Brain pericyte (primary cell): ENCODE measurements at regions not wholly inside any gene's neighbourhood (a gene's known extent, or its start where the extent isn't known, plus 50 kb on each side); places are given as distances from the start of the nearest gene placed in this dataset.
"Not testable (repeated sequence)": the region's sequence is repeated elsewhere in the genome, so short reads cannot be mapped to it uniquely, and the experiment has no call there.

Experiments
- DNase-seq: peaks from one replicate; pipeline ENCODE4 v3.0.0-alpha.2; 2012; ENCODE audit warnings: low read depth, low spot score

DNA sequence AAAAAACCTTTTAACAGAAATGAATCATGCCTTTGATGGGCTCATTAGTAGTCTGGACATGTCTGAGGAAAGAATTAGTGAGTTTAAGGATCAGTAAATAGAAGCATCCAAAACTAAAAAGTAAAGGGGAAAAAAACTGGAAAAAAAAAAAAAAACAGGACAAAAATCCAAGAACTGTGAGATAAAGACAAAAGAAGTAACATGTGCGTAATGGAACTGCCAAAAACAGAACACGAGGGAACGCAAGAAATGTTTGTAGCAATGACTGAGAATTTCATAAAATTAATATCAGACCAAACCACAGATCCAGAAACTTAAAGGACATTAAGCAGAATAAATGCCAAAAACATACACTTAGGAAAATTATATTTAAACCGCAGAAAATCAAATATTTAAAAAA, 77.4 kb downstream of the MS4A13 start:
- no peak for DNase-seq

DNA sequence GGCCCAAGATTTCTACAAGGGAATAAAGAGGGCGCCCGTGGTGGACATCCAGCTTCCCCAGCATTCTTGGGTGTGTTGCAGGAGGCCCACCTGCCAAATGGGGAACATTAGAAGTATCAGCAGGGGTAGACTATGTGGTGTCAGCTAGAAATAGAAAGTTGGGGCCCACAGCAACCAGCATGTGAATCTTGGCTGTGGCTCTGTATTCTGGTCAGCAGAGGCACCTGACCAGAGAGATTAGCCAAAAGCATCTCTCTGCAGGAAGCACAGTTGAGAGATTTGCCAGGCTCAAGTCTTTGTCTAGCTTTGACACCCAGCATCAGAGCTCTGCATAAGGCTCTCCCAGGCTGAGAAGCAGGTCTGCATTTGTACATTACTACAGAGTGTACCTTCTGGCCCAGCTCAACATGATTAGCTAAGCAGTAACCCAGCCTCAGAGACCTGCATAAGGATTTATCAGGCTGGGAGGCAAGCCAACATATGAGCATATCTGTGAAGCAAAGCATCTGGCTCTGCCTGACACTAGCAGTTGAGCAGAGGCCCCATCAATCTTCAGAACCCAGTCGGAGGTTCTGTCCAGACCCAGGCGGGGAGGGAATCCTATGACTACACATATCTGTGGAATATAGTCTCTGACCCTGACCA, 79.9 kb downstream of the MS4A13 start:
- DNase-seq = no peak

DNA sequence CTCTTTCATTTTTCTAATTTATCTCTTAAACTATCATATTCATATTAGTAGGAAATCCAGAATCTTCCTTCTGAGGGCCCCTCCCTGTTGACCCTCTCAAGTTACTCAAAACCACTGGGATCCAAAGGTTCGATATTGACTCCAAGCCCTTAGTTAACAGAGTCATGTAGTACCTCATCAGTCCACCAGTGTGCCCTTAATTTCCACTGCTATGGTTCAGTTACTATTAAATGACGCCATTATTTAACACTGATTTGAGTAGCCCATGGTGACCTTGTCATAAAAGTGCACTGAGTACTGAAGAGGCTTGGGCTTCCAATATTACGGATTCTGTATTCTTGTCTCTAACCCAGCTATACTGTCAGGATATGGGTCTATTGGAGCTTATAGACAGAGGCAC, 91.9 kb upstream of the MS4A8 start:
- DNase-seq = no peak

DNA sequence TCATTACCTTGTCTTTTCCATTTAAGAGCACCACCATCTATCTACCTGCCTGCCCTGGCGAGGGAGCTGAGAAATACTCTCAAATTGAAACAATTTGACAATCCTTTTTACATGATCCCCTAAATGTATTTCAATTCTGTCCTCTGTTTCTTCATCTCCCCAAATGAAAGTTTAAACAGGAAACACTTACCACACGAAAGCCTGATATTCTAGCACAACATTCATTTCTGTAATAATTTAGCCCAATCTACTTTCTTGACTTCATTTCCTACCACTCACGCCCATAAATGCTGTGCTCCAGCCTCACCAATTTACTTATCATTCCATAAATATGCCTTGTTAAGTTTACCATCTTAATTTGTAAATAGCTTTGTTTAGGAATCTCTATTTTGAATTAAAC, 89.8 kb upstream of the MS4A8 start:
- no peak for DNase-seq

DNA sequence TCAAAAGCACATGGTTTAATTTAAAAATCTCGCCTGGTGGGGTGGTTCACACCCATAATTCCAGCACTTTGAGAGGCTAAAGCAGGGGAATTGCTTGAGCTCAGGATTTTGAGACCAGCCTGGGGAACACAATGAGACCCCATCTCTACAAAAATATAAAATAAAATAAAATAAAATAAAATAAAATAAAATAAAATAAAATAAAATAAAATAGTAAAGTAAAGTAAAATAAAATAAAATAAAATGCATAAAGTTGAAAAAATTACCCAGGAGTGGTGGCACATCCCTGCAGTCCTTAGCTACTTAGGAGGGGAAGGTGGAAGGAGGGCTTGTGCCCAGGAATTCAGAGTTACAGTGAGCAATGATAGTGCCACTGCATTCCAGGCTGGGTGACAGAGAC, 88.7 kb upstream of the MS4A8 start:
- DNase-seq = no peak

GRCh38 chr11:60615497-60615896, 83.9 kb upstream of the MS4A8 start:
- DNase-seq = no peak

GRCh38 chr11:60621940-60622339, 77.5 kb upstream of the MS4A8 start:
- not testable (repeated sequence) for DNase-seq

DNA sequence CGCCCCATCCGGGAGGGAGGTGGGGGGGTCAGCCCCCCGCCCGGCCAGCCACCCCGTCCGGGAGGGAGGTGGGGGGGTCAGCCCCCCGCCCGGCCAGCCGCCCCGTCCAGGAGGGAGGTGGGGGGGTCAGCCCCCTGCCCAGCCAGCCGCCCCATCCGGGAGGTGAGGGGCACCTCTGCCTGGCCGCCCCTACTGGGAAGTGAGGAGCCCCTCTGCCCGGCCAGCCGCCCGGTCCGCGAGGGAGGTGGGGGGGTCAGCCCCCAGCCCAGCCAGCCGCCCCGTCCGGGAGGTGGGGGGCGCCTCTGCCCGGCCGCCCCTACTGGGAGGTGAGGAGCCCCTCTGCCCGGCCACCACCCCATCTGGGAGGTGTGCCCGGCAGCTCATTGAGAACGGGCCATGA, 76.6 kb upstream of the MS4A8 start:
- not testable (repeated sequence) for DNase-seq

DNA sequence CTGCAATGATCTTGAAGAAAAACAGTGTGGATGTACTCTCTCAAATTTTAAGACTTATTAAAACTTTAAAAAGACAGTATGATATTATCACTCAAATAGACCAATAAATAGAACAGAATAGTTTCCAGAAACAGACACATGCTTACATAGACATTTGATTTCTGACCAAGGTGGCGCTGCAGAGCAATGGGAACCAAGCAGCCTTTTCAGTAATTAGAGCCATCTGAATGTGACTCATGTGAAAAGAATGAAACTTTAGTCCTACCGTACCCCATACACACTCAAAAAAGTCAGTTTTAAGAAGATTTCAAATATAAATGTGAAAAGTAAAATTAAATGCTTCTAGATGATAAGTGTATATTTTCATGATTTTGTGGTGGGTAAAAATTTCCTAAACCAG, 74.2 kb upstream of the MS4A8 start:
- DNase-seq = peak; percentile 24

DNA sequence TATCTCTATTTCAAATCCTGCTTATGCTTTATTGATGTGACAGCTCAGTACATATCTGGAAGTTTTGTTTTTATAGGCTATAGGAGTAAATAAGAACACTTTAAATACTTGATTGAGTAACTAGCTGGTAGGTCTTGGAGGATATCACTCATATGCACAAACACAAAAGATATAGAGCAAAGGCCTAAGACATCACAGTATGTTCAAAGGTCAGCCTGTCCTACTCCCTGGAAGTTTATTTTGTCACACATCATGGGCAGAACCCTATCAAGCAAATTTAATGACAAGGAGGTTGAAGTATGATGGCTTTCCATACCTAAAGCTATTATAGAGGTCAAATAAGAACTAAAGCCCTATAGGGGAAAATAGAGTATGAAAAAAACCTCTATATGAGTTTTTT, 70.0 kb upstream of the MS4A8 start:
- DNase-seq = no peak

- DNase-seq = no peak
These were observed 67.5 kb upstream of the MS4A8 start for GRCh38 chr11:60631944-60632343.

- no peak for DNase-seq
These were observed 65.8 kb upstream of the MS4A8 start for GRCh38 chr11:60633645-60634044.

DNA sequence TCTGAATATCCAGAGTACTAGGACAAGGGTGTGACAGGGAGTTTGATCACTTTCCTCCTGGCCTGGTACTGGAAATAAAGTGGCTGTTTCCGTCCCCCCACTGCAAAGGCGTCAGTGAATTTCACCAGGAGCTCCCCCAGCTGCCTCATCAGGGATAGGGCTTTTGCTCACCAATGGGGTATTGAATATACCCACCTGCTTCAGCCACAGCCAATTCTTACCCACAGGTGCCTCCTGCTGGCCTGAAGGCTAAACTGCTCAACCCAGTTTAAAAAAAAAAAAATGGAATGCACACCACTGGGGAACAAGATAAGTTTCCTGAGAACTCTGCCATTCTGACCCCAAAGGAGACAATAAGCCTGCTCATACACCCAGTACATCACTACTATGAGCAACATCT, 65.3 kb upstream of the MS4A8 start:
- no peak for DNase-seq

DNA sequence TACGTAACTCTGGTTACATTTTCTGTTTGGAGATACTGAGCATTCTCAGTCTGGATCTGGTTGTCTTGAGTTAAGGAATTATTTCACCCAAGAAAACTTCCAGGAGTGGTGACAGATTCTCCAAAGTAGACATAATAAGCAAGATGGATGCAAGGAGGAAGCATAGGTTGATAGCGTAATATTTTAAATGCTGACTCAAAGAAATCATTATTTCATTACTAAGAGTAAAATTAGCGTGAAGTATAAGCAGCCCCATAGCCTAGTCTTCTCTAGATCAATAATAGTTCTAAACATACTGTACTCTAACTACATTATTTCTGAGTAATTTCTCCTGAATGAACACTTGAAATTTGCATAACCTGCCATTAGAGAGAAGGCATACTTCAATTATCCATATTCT, 57.5 kb upstream of the MS4A8 start:
- no peak for DNase-seq

DNA sequence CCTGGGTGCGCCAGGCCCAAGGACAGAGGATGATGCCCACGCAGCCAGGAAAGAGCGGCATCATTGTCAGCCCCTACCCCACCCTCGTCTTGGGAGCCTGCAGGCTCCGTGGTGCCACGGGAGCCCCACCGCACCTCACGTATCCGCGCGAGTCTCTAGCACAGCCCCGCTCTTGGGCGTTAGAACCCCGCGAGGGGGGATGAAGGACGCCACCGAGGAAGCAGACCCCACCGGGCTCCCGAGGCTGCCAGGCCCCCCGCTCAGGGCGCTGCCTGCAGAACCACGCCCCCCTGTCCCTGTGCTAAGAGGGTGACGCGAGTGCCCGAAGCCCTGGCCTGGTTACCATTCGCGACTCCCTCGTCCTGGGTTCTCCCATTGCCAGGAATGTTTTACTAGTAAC, 52.3 kb upstream of the MS4A8 start:
- no peak for DNase-seq
